Aorta (tissue), 5 donors: ENCODE measurements at regions not wholly inside any gene's neighbourhood (a gene's known extent, or its start where the extent isn't known, plus 50 kb on each side); places are given as distances from the start of the nearest gene placed in this dataset.

Experiments used
- ATAC-seq: fragments of 200-7000 bp; cut with Tn5 transposase; one replicate; pipeline ENCODE4 v1.9.1; 2022; ENCODE audit warnings: moderate library complexity; ENCODE audit not compliant: low FRiP score
- DNase-seq, 2 donors: peaks; one replicate each; pipeline ENCODE4 v3.0.0-alpha.2; 2020
- H3K27ac ChIP-seq, 2 donors: one replicate each; pipeline ENCODE4 v1.5.1; 2013; ENCODE audit warnings: low read length in 2 of 2, mild to moderate bottlenecking in 2 of 2, moderate library complexity in 2 of 2, control low read depth in 1 of 2, inconsistent platforms in 1 of 2, low read depth in 1 of 2
- H3K27me3 ChIP-seq, 2 donors: one replicate each; pipeline ENCODE4 v1.6.1; 2013; ENCODE audit warnings: control low read depth in 1 of 2, low read length in 1 of 2, mild to moderate bottlenecking in 1 of 2, moderate library complexity in 1 of 2; ENCODE audit not compliant: insufficient read depth in 2 of 2, control insufficient read depth in 1 of 2
- H3K36me3 ChIP-seq, 2 donors: one replicate each; pipeline ENCODE4 v1.6.1; 2013; ENCODE audit warnings: control low read depth in 1 of 2, low read length in 1 of 2, mild to moderate bottlenecking in 1 of 2; ENCODE audit not compliant: insufficient read depth in 2 of 2, control insufficient read depth in 1 of 2
- H3K4me1 ChIP-seq, 2 donors: one replicate each; pipeline ENCODE4 v1.6.1; 2013; ENCODE audit warnings: low read length in 2 of 2, control low read depth in 1 of 2, mild to moderate bottlenecking in 1 of 2, moderate library complexity in 1 of 2; ENCODE audit not compliant: insufficient read depth in 2 of 2, control insufficient read depth in 1 of 2
- H3K4me3 ChIP-seq, 2 donors: one replicate each; pipeline ENCODE4 v1.5.1; 2013; ENCODE audit warnings: low read length in 2 of 2, control low read depth in 1 of 2, mild to moderate bottlenecking in 1 of 2
- H3K9me3 ChIP-seq: one replicate; pipeline ENCODE4 v1.6.1; 2013; ENCODE audit warnings: mild to moderate bottlenecking, low read length; ENCODE audit not compliant: control insufficient read depth
- WGBS, 2 donors: extraction: QIAGEN DNeasy Blood & Tissue Kit; methylation state at CpG; one replicate each; pipeline ENCODE4 v1.1.7; 2013; 5-methylcytosine and 5-hydroxymethylcytosine counted together
- intact Hi-C, 2 donors: fragments of 100-400 bp; cut with DNase I; formaldehyde crosslinking; loops; one replicate each; pipeline versions ENCODE4 v1.14.2 to v1.15.0; 2022
- donor health status: healthy with polysubstance abuse.
- donor health status: Bipolar disorder and iron deficiency.
- donor health status: DM: no; HTN: no; CAD: no.
- donor health status: DM: no; HTN: no; CAD: no.
- donor health status: DM: yes; HTN: yes; CAD: no.

GRCh38 chr17:73985466-73986015 is 217.9 kb upstream of the RPL38 start:
- intact Hi-C loops, result no loop called here
- DNase-seq, result no peak
- no peaks in the 10 kb centered on the region for H3K27me3 ChIP-seq
- ATAC-seq, result no peak
- no peak overlapping the region for H3K4me3 ChIP-seq
- H3K36me3 ChIP-seq, result no peaks in the 10 kb centered on the region
- H3K27ac ChIP-seq, result no peak overlapping the region
- no peaks in the 10 kb centered on the region for H3K9me3 ChIP-seq
- 85 to 87% methylated on average over 11 of the region's 11 CpGs for WGBS, 2 donors
- H3K4me1 ChIP-seq, result no peaks in the 10 kb centered on the region

- Histone ChIP-seq H3K9me3 (no peaks in the 10 kb centered on the region), H3K27ac (no peak overlapping the region), H3K4me3 (no peak overlapping the region), H3K4me1 (no peaks in the 10 kb centered on the region), H3K36me3 (no peaks in the 10 kb centered on the region), H3K27me3 (no peaks in the 10 kb centered on the region)
- WGBS, 2 donors, result 77 to 81% methylated on average over 9 of the region's 9 CpGs
- no peak for ATAC-seq
- no peak for DNase-seq
- intact Hi-C loops, result no loop called here
Observed at GRCh38 chr17:73986641-73987177, 216.8 kb upstream of the RPL38 start.

GRCh38 chr17:73987395-73987794 is 216.1 kb upstream of the RPL38 start:
- Histone ChIP-seq H3K27me3 (no peaks in the 10 kb centered on the region), H3K4me3 (no peak overlapping the region), H3K4me1 (no peaks in the 10 kb centered on the region), H3K36me3 (no peaks in the 10 kb centered on the region), H3K9me3 (no peaks in the 10 kb centered on the region), H3K27ac (no peak overlapping the region)
- intact Hi-C loops, result no loop called here
- ATAC-seq (no peak), DNase-seq (no peak)
- 85 to 89% methylated on average over 9 of the region's 9 CpGs for WGBS, 2 donors

GRCh38 chr17:73987845-73988509 is 215.5 kb upstream of the RPL38 start:
- WGBS, 2 donors, result 47 to 55% methylated on average over 16 of the region's 16 CpGs

GRCh38 chr17:73989671-73990070 is 213.8 kb upstream of the RPL38 start:
- Histone ChIP-seq H3K9me3 (no peaks in the 10 kb centered on the region), H3K27me3 (no peaks in the 10 kb centered on the region), H3K4me1 (no peaks in the 10 kb centered on the region), H3K4me3 (no peak overlapping the region), H3K27ac (no peak overlapping the region), H3K36me3 (no peaks in the 10 kb centered on the region)
- no peak for DNase-seq
- no peak for ATAC-seq
- intact Hi-C loops, result no loop called here
- 66 to 71% methylated on average over 11 to 14 of the region's 14 CpGs for WGBS, 2 donors

More at GRCh38 chr17:73987845-73988509, 215.5 kb upstream of the RPL38 start:
- no peaks in the 10 kb centered on the region for H3K27me3 ChIP-seq
- DNase-seq (no peak), ATAC-seq (no peak)
- no peaks in the 10 kb centered on the region for H3K36me3 ChIP-seq
- intact Hi-C loops, result no loop called here
- no peaks in the 10 kb centered on the region for H3K9me3 ChIP-seq
- no peaks in the 10 kb centered on the region for H3K4me1 ChIP-seq
- no peak overlapping the region for H3K4me3 ChIP-seq
- H3K27ac ChIP-seq, result no peak overlapping the region

- Histone ChIP-seq H3K4me1 (no peaks in the 10 kb centered on the region), H3K9me3 (no peaks in the 10 kb centered on the region), H3K4me3 (no peak overlapping the region), H3K27ac (no peak overlapping the region), H3K36me3 (no peaks in the 10 kb centered on the region), H3K27me3 (no peaks in the 10 kb centered on the region)
- intact Hi-C loops, result no loop called here
- WGBS, 2 donors, result 89 to 91% methylated on average over 7 of the region's 7 CpGs
- no peak for ATAC-seq
- no peak for DNase-seq
Observed at GRCh38 chr17:73990290-73990689, 213.2 kb upstream of the RPL38 start.

GRCh38 chr17:73991260-73991659 is 212.2 kb upstream of the RPL38 start:
- no peaks in the 10 kb centered on the region for H3K36me3 ChIP-seq
- no peak overlapping the region for H3K4me3 ChIP-seq
- no peaks in the 10 kb centered on the region for H3K27me3 ChIP-seq
- H3K9me3 ChIP-seq, result no peaks in the 10 kb centered on the region
- ATAC-seq (no peak), DNase-seq (no peak)
- intact Hi-C loops, result no loop called here
- WGBS, 2 donors, result 70 to 75% methylated on average over 5 of the region's 5 CpGs
- no peak overlapping the region for H3K27ac ChIP-seq
- H3K4me1 ChIP-seq, result no peaks in the 10 kb centered on the region

GRCh38 chr17:73994946-73995345 is 208.5 kb upstream of the RPL38 start:
- 84 to 91% methylated on average over 4 of the region's 4 CpGs for WGBS, 2 donors
- ATAC-seq, result no peak
- Histone ChIP-seq H3K27me3 (no peaks in the 10 kb centered on the region), H3K27ac (no peak overlapping the region), H3K4me3 (no peak overlapping the region), H3K4me1 (no peaks in the 10 kb centered on the region), H3K9me3 (no peaks in the 10 kb centered on the region), H3K36me3 (no peaks in the 10 kb centered on the region)
- intact Hi-C loops, result no loop called here
- no peak for DNase-seq

- Histone ChIP-seq H3K4me1 (peaks cover 1 to 7% of the 10 kb centered on the region in 2 donors), H3K27me3 (no peaks in the 10 kb centered on the region), H3K36me3 (no peaks in the 10 kb centered on the region), H3K9me3 (no peaks in the 10 kb centered on the region), H3K27ac (no peak overlapping the region), H3K4me3 (no peak overlapping the region)
- DNase-seq (no peak), ATAC-seq (no peak)
- intact Hi-C loops, result no loop called here
- WGBS, 2 donors, result 93 to 97% methylated on average over 3 of the region's 3 CpGs
Observed at GRCh38 chr17:73997059-73997458, 206.4 kb upstream of the RPL38 start.
